ENCODE measurements at regions not wholly inside any gene's neighbourhood (a gene's known extent, or its start where the extent isn't known, plus 50 kb on each side); places are given as distances from the start of the nearest gene placed in this dataset.
A peak's percentile ranks its signal among the peaks of the same experiment; 100 is the strongest.

- Histone ChIP-seq H2AK5ac (ENCODE audit: low read depth, low read length) (no peak overlapping the region), H3K9ac (replicated peaks in 1 of 4; ENCODE audit: extremely low read depth in 1 of 4, low read depth in 3 of 4, low read length in 3 of 4) (no peak overlapping the region), H4K20me1 (replicated peaks in 1 of 2; ENCODE audit: control insufficient read depth in 1 of 2, insufficient read depth in 2 of 2, low read length in 2 of 2) (no peaks in the 10 kb centered on the region), H2BK20ac (ENCODE audit: low read length) (peak overlapping the region; percentile 80), H3K27me3 (replicated peaks in 1 of 4; ENCODE audit: control insufficient read depth in 3 of 4, extremely low read depth in 1 of 4, insufficient read depth in 3 of 4, low read length in 3 of 4) (no peaks in the 10 kb centered on the region), H2BK5ac (ENCODE audit: low read depth, low read length) (peak overlapping the region; percentile 71; the same call in 1 of the 2 replicates), H2AFZ (ENCODE audit: low read length) (no peak overlapping the region), H4K5ac (ENCODE audit: insufficient read length, low read depth, low read length) (peak overlapping the region; percentile 51), H3K14ac (ENCODE audit: insufficient read length) (no peak overlapping the region), H3K27ac (ENCODE audit: low read depth, low read length) (peak overlapping the region; percentile 60; the same call in 1 of the 2 replicates), H3K4ac (replicated peaks; ENCODE audit: insufficient read length, low read depth, low read length) (no peak overlapping the region), H3K18ac (ENCODE audit: extremely low read depth, low read length) (peak overlapping the region; percentile 81; the same call in 1 of the 2 replicates), H3K36me3 (ENCODE audit: control insufficient read depth in 2 of 4, insufficient read depth in 4 of 4, low read length in 3 of 4) (peaks cover 0 to 3% (median 0%) of the 10 kb centered on the region in 4 experiments; a peak in 2 of 8 replicates), H3K79me2 (ENCODE audit: control insufficient read depth in 1 of 2, insufficient read depth in 2 of 2, low read length in 2 of 2) (no peaks in the 10 kb centered on the region), H2BK15ac (ENCODE audit: low read length) (0 out of 2 replicates have a peak overlapping the region, but pooled peaks have one; percentile 5), H3K23ac (ENCODE audit: insufficient read length) (no peak overlapping the region), H3K4me3 (ENCODE audit: extremely low read depth in 1 of 4, insufficient read depth in 2 of 4, low read depth in 3 of 4, low read length in 4 of 4) (no peak overlapping the region; a peak in 1 of 8 replicates), H3K4me2 (ENCODE audit: insufficient read depth in 1 of 2, low read depth in 2 of 2, low read length in 2 of 2) (peak overlapping the region in 1 of 2 experiments; percentile 43; a peak in 2 of 4 replicates), H2BK12ac (ENCODE audit: low read depth, low read length) (peak overlapping the region; percentile 35; the same call in 1 of the 2 replicates), H2BK120ac (replicated peaks; ENCODE audit: low read depth, low read length) (peak overlapping the region; percentile 64), H3K4me1 (replicated peaks in 1 of 4; ENCODE audit: control insufficient read depth in 3 of 4, insufficient read depth in 4 of 4, low read length in 3 of 4) (peaks cover 0 to 11% (median 6%) of the 10 kb centered on the region in 4 experiments; a peak in 4 of 7 replicates), H3K56ac (replicated peaks; ENCODE audit: insufficient read length, low read depth, low read length) (no peak overlapping the region), H4K91ac (replicated peaks; ENCODE audit: insufficient read length, low read length) (no peak overlapping the region), H3K9me3 (ENCODE audit: insufficient read depth in 2 of 2, low read depth in 1 of 2, low read length in 1 of 2) (peaks cover 8 to 10% of the 10 kb centered on the region in 2 experiments), H3K23me2 (ENCODE audit: low read depth, low read length) (no peaks in the 10 kb centered on the region), H3K79me1 (ENCODE audit: low read depth, low read length) (no peaks in the 10 kb centered on the region), H4K8ac (ENCODE audit: extremely low read depth, insufficient read depth, low read length) (no peak overlapping the region)
- ChIA-PET POLR2A (ENCODE audit: partially characterized antibody) (no interaction called here), CTCF (ENCODE audit: partially characterized antibody) (interaction anchor here (0.7 kb wide), 1 partner anchor 35 kb away, joined by 3 read pairs; no protein-coding TSS in a partner anchor)
- DNase-seq (ENCODE audit: low read depth in 1 of 2, low spot score in 2 of 2) (peak in 1 of 2 experiments; percentile 47), FAIRE-seq (no peak)
- 91% methylated on average over 1 of the region's 1 CpG; no CpG with 5 or more reads in 1 of the 2 experiments for WGBS, 2 experiments (ENCODE audit: extremely low coverage in 1 of 2, insufficient coverage in 1 of 2, insufficient read length in 1 of 2, insufficient replicate concordance in 2 of 2, low coverage in 1 of 2, low lambda C conversion rate in 2 of 2, missing lambda C conversion rate in 1 of 2)
- no peak for TF ChIP-seq PHF8 (conservative IDR thresholded peaks at IDR 0.05; ENCODE audit: low read depth, low read length)
- no peak for TF ChIP-seq SIN3A (conservative IDR thresholded peaks at IDR 0.05 in 1 of 2, IDR thresholded peaks at IDR 0.05 in 1 of 2; ENCODE audit: low read depth in 1 of 2, low read length in 2 of 2)
- no peak for TF ChIP-seq GTF2F1 (IDR thresholded peaks at IDR 0.05; ENCODE audit: borderline replicate concordance, low read depth, low read length)
- no peak for TF ChIP-seq YY1 (IDR thresholded peaks at IDR 0.05; ENCODE audit: low read depth, low read length)
Measured at GRCh38 chr1:242586360-242586680, 61.8 kb upstream of the PLD5 start.
